ENCODE measurements at regions not wholly inside any gene's neighbourhood (a gene's known extent, or its start where the extent isn't known, plus 50 kb on each side); places are given as distances from the start of the nearest gene placed in this dataset.

- no peak for TF ChIP-seq TAF1 (IDR thresholded peaks at IDR 0.05; ENCODE audit: low read depth, low read length)
- TF ChIP-seq SPI1 (IDR thresholded peaks at IDR 0.05; ENCODE audit: low read depth, low read length), result no peak
These were observed 387.9 kb downstream of the METTL4 start for GRCh38 chr18:2183432-2183831.

All from GM12891 (cell line).